ENCODE measurements at regions not wholly inside any gene's neighbourhood (a gene's known extent, or its start where the extent isn't known, plus 50 kb on each side); places are given as distances from the start of the nearest gene placed in this dataset.
"Not testable (repeated sequence)": the region's sequence is repeated elsewhere in the genome, so short reads cannot be mapped to it uniquely, and the experiment has no call there.

DNA sequence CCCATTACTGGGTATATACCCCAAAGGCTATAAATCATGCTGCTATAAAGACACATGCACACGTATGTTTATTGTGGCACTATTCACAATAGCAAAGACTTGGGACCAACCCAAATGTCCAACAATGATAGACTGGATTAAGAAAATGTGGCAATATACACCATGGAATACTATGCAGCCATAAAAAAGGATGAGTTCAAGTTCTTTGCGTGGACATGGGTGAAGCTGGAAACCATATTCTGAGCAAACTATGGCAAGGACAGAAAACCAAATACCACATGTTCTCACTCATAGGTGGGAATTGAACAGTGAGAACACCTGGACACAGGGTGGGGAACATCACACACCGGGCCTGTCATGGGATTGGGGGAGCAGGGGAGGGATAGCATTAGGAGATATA is 54.4 kb upstream of the MUCL1 start:
- DNase-seq (ENCODE audit: low read depth, low spot score) = not testable (repeated sequence)

DNA sequence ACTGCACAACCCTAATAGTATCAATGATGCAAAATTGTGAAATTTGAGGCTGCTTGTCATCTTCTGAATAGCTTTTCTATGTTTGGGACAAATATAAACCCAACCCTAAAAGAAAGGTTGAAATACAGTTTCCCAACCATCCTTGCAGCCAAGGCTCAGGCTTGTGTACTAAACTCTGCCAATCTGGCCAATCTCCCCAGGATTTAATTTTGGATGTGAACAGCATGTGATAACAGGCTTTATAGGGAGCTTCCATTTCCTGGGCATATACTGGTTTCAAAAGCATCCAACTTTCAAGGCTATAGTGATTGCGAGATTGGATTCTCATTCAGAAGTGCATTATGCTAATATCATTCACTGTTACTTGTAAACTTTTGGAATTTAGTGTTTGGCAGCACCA is 55.7 kb upstream of the MUCL1 start:
- DNase-seq (ENCODE audit: low read depth, low spot score) = no peak

DNA sequence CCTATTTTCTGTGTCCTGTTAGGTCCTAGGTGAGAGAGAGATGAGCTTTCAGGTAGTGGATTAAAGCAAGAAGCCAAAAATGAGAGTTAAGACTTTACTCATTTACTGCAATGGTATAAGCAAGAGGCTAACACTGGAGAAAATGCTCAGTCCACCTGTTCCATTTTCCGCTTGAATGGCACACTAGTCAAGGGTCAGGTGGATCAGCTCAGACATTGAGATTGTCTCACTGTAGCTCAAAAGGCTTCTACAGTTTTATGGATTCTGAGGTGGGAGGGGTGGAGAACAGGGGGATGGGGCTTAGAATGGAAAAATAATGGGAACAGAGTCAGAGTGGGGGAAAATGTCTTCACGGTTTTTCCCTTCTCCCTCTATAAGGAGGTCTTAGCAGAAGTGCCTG is 57.3 kb upstream of the MUCL1 start:
- no peak for DNase-seq (ENCODE audit: low read depth, low spot score)

DNA sequence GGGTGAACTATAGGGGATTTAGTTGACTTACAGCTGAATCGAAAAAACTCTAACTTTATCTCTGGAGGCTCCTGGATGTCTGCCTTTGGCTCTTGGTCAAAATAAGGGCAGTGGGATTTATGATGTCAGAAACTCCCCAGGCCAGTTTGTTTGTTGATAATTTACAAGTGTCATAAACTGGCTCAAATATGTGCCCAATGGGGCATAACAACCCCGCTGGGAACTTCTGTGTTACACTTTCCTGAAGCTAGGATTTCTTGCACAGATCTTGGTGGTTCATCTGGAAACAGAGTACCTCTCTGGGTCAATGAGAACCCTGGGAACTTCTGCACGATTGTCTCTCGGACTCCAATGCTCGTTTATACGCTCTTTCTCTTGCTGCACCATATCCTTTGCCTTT is 58.7 kb upstream of the MUCL1 start:
- DNase-seq (ENCODE audit: low read depth, low spot score) = no peak

GRCh38 chr12:54786081-54786480 is 68.2 kb upstream of the MUCL1 start:
- DNase-seq (ENCODE audit: low read depth, low spot score) = no peak

DNA sequence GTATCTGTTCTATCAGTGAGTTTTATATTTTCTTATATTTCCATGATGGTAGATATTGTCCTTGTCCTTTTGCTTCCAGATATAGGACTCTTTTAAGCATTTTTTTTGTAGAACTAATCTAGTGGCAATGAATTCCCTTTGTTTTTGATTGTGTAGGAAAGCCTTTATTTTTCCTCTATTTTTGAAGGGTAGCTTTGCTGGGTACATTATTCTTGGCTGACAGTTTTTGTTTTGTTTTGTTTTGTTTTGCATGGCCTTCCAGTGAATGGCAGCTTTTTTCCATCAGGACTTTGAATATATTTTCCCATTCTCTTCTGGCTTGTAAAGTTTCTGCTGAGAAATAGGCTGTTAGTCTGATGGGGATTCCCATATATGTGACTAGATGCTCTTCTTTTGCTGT is 70.2 kb upstream of the MUCL1 start:
- DNase-seq (ENCODE audit: low read depth, low spot score) = no peak

DNA sequence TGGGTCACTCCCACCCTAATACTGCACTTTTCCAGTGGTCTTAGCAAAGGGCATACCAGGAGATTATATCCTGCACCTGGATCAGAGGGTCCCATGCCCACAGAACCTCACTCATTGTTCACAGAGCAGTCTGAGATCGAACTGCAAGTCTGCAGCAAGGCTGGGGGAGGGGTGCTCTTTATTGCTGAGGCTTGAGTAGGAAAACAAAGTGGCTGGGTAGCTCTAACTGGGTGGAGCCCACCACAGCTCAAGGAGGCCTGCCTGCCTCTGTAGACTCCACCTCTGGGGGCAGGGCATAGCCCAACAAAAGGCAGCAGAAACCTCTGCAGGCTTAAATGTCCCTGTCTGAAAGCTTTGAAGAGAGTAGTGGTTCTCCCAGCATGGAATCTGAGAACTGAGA is 77.3 kb upstream of the MUCL1 start:
- DNase-seq (ENCODE audit: low read depth, low spot score) = not testable (repeated sequence)

- DNase-seq (ENCODE audit: low read depth, low spot score) = no peak
Observed at GRCh38 chr12:54773593-54773992, 80.7 kb upstream of the MUCL1 start.

DNA sequence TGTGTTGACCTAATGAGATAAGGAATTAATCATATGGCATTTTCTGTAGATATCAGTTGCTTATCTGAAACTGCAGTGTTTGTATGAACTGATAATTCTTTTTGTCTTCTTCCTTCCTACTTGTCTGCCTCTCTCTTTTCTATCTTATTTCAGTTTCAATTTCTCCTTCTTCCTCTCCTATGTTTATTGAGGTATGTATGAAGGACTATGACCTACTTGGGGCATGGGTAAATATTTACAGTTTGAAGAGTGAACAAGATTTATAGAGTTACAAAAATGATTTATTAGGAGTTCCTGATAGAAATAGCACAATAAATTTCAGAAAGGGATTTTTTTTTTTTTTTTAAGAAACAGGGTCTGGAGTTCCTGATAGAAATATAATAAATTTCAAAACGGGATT is 88.7 kb upstream of the MUCL1 start:
- no peak for DNase-seq (ENCODE audit: low read depth, low spot score)

DNA sequence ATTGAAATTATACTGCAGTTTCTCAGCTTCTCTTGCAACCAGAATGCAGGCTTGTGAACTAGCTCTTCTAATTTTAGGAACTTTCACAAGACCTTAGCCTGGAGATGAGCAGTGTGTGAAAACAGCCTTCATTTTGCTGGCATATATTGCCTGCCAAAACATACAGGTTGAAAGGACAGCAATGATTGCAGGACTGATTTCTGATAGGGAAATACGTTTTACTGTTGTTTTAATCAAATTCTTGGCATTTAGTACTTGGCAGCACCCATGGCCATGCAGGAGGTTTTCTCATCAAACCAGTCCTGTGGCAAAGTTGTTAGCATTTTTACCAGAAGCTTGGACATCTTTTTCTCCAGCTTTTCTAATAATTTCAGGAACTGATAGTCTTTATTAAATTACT is 91.9 kb upstream of the MUCL1 start:
- DNase-seq (ENCODE audit: low read depth, low spot score) = no peak

DNA sequence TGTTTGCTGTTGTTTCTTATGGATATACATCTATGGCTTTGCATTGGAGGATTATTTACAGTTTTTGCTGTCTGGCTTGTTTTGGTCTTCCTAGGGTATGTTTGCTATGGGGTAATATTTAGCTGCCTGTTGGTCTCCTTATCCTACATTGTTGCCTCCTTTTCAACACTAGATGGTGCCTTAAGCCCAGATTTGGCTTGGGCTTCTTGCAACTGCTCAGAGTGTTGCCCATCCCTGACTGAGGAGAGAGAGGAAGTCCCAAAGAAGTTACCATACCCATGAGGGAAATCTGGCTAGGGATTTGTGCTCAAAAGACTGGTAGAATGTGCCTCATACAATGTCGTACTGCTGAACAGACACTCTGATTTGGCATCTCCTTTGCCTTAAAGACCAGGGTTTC is 94.6 kb upstream of the MUCL1 start:
- no peak for DNase-seq (ENCODE audit: low read depth, low spot score)

- DNase-seq (ENCODE audit: low read depth, low spot score) = no peak
Observed at GRCh38 chr12:54751493-54751892, 102.8 kb upstream of the MUCL1 start.

GRCh38 chr12:54749191-54749818 is 101.1 kb upstream of the DCD start:
- DNase-seq (ENCODE audit: low read depth, low spot score) = peak; percentile 31

GRCh38 chr12:54744590-54744989 is 96.4 kb upstream of the DCD start:
- no peak for DNase-seq (ENCODE audit: low read depth, low spot score)

DNA sequence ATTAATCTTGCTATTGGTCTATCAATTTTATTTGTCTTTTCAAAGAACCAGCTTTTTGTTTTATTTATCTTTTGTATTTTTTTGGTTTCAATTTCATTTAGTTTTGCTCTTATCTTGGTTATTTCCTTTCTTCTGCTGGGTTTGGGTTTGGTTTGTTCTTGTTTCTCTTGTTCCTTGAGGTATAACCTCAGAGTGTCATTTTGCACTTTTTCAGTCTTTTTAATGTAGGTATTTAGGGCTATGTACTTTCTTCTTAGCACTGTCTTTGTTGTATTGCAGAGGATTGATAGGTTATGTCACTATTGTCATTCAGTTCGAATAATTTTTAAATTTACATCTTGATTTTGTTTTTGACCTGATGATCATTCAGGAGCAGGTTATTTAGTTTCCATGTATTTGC is 92.7 kb upstream of the DCD start:
- no peak for DNase-seq (ENCODE audit: low read depth, low spot score)

GRCh38 chr12:54736549-54736948 is 88.4 kb upstream of the DCD start:
- DNase-seq (ENCODE audit: low read depth, low spot score) = no peak

GRCh38 chr12:54734196-54734950 is 86.2 kb upstream of the DCD start:
- no peak for DNase-seq (ENCODE audit: low read depth, low spot score)

GRCh38 chr12:54725233-54725843 is 77.2 kb upstream of the DCD start:
- no peak for DNase-seq (ENCODE audit: low read depth, low spot score)

DNA sequence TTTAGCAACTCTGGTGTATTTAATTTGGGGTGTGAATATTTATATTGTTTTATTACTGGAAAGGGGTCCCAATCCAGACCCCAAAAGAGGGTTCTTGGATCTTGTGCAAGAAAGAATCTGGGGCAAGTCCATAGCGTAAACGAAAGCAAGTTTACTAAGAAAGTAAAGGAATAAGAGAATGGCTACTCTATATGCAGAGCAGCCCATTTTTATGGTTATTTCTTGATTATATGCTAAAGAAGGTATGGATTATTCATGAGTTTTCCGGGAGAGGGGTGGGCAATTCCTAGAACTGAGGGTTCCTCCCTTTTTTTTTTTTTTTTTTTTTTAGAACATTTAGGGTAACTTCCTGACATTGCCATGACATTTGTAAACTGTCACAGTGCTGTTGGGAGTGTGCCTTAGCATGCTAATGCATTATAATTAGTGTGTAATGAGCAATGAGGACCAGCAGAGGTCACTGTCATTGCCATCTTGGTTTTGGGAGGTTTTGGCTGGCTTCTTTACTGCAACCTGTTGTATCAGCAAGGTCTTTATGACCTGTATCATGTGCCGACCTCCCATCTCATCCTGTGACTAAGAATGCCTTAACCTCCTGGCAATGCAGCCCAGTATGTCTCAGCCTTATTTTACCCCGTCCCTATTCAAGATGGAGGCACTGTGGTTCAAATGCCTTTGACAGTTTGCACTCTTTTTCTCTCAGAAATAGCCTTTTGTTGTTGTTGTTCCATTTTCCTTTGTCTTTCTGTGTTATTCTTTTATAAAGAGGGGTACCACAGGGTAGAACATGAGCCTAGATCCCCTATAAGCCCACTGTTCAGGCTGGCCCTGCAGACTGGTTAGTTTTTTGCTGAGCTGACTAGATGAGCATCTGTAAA is 75.5 kb upstream of the DCD start:
- no peak for DNase-seq (ENCODE audit: low read depth, low spot score)

DNA sequence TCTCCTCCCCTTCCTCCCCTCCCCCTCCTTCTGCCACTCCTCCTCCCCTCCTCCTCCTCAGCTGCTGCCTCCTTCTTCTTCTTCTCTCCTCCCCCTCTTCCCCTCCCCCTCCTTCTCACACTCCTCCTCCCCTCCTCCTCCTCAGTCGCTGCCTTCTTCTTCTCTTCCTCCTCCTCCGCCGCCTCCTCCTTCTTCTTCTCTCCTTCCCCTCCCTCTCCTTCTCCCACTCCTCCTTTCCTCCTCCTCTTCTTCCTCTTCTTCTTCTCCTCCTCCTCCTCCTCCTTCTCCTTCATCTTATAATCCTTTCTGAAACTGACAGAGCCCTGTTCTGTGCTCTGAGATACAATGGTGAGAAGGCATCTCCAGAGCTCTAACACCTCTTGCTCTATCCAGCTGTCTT is 73.1 kb upstream of the DCD start:
- no peak for DNase-seq (ENCODE audit: low read depth, low spot score)

- no peak for DNase-seq (ENCODE audit: low read depth, low spot score)
Observed at GRCh38 chr12:54719691-54720090, 71.5 kb upstream of the DCD start.

GRCh38 chr12:54716261-54716660 is 68.1 kb upstream of the DCD start:
- DNase-seq (ENCODE audit: low read depth, low spot score) = no peak

All from smooth muscle cell of the brain vasculature (primary cell).